Endothelial cell of umbilical vein (primary cell): ENCODE measurements at regions not wholly inside any gene's neighbourhood (a gene's known extent, or its start where the extent isn't known, plus 50 kb on each side); places are given as distances from the start of the nearest gene placed in this dataset.

Source experiments
- BruUV-seq: library from RNA; stranded (reverse); fragments of 400-500 nt; replicated peaks from 2 replicates; lab custom pipeline; 2021; lab: Mats Ljungman, UMichigan
- CTCF ChIA-PET: fragments of 300-600, 350-600 bp; sonication (Branson Sonifier 250); formaldehyde crosslinking; loops from one replicate; lab custom pipeline; 2021; ENCODE audit warnings: antibody characterized with exemption, inconsistent platforms; lab: Charles Lee
- POLR2A ChIA-PET: fragments of 300-600, 350-600 bp; sonication (Branson Sonifier 250); formaldehyde crosslinking; loops from one replicate; lab custom pipeline; 2021; ENCODE audit warnings: antibody characterized with exemption, inconsistent platforms; lab: Charles Lee
- DNase-seq: peaks from one replicate; pipeline ENCODE4 v3.0.0-alpha.2; 2011; ENCODE audit warnings: low read depth, low spot score
- FAIRE-seq: peaks from 2 replicates; lab custom pipeline; 2011; peaks lifted over from hg19 to GRCh38; lab: Jason Lieb, UNC
- H2AFZ ChIP-seq: 2 replicates; pipeline ENCODE4 v1.6.0; 2012; ENCODE audit warnings: low read depth, low read length, control low read depth, inconsistent platforms
- H3K27ac ChIP-seq: 2 replicates; pipeline ENCODE4 v1.5.1; 2011; ENCODE audit warnings: low read depth, mild to moderate bottlenecking, control low read depth, low read length, moderate library complexity; ENCODE audit not compliant: insufficient read depth
- H3K27me3 ChIP-seq, 2 experiments: 2 replicates each; pipeline versions ENCODE4 v1.6.0 to v1.6.1; 2011; ENCODE audit warnings: low read length in 2 of 2, mixed read lengths in 1 of 2; ENCODE audit not compliant: control insufficient read depth in 2 of 2, insufficient read depth in 2 of 2
- H3K36me3 ChIP-seq, 2 experiments: 2 replicates in 1 of 2; 3 replicates in 1 of 2; pipeline ENCODE4 v1.5.1; 2011; ENCODE audit warnings: low read length in 2 of 2, mild to moderate bottlenecking in 1 of 2, moderate library complexity in 1 of 2; ENCODE audit not compliant: control insufficient read depth in 2 of 2, insufficient read depth in 2 of 2; ENCODE audit errors: extremely low read depth in 1 of 2
- H3K4me1 ChIP-seq: 3 replicates; pipeline ENCODE4 v1.5.1; 2011; ENCODE audit warnings: mild to moderate bottlenecking, low read length; ENCODE audit not compliant: control insufficient read depth, insufficient read depth; ENCODE audit errors: extremely low read depth
- H3K4me2 ChIP-seq: 2 replicates; pipeline ENCODE4 v1.6.1; 2011; ENCODE audit warnings: low read length, control low read depth, mixed read lengths; ENCODE audit not compliant: insufficient read depth
- H3K4me3 ChIP-seq, 3 experiments: fragments of 200-600 bp in 1 of 3; sonication (generic), shearing (Covaris generic) in 1 of 3; replicated peaks in 1 of 3; 2 replicates each; pipeline ENCODE4 v1.5.1; 2011 to 2016; ENCODE audit warnings: control low read depth in 3 of 3, low read length in 3 of 3, mild to moderate bottlenecking in 2 of 3, inconsistent platforms in 1 of 3, low read depth in 1 of 3, moderate library complexity in 1 of 3; ENCODE audit not compliant: insufficient read depth in 1 of 3
- H3K79me2 ChIP-seq: 2 replicates; pipeline ENCODE4 v1.6.0; 2012; ENCODE audit warnings: low read length, inconsistent platforms; ENCODE audit not compliant: control insufficient read depth, insufficient read depth
- H3K9ac ChIP-seq: replicated peaks from 2 replicates; pipeline ENCODE3; 2011; ENCODE audit warnings: low read length, control low read depth; ENCODE audit not compliant: insufficient read depth; ENCODE audit errors: extremely low read depth
- H3K9me1 ChIP-seq: replicated peaks from 3 replicates; pipeline ENCODE4 v1.6.0; 2011; ENCODE audit warnings: mild to moderate bottlenecking, low read length; ENCODE audit not compliant: control insufficient read depth, insufficient read depth; ENCODE audit errors: extremely low read depth
- H3K9me3 ChIP-seq: replicated peaks from 2 replicates; pipeline ENCODE4 v1.5.1; 2012; ENCODE audit warnings: low read length, inconsistent platforms; ENCODE audit not compliant: control insufficient read depth, insufficient read depth
- H4K20me1 ChIP-seq: replicated peaks from 2 replicates; pipeline ENCODE3; 2011; ENCODE audit warnings: mild to moderate bottlenecking, low read length; ENCODE audit not compliant: control insufficient read depth, insufficient read depth; ENCODE audit errors: extremely low read depth
- CTCF ChIP-seq, 2 donors: IDR thresholded peaks; 1 replicate in 1 of 2; 2 replicates in 1 of 2; pipeline ENCODE4 v1.5.1; 2011; ENCODE audit warnings: low read length in 2 of 2, mild to moderate bottlenecking in 2 of 2, moderate library complexity in 2 of 2, control low read depth in 1 of 2, inconsistent platforms in 1 of 2, low read depth in 1 of 2; ENCODE audit not compliant: insufficient read depth in 1 of 2; ENCODE audit errors: extremely low read depth in 1 of 2
- EZH2 ChIP-seq: IDR thresholded peaks from 2 replicates; pipeline ENCODE4 v1.6.1; 2012; ENCODE audit warnings: borderline replicate concordance, low read depth, mild to moderate bottlenecking, moderate library complexity, low read length, inconsistent platforms; ENCODE audit not compliant: severe bottlenecking
- FOS ChIP-seq: IDR thresholded peaks from 2 replicates; pipeline ENCODE4 v1.6.1; 2011; ENCODE audit warnings: mild to moderate bottlenecking, low read length, moderate library complexity, borderline replicate concordance; ENCODE audit not compliant: insufficient read depth
- GATA2 ChIP-seq: IDR thresholded peaks from 2 replicates; pipeline ENCODE4 v1.7.0; 2011; ENCODE audit warnings: low read depth, mild to moderate bottlenecking, moderate library complexity, mixed read lengths, low read length; ENCODE audit not compliant: insufficient read length, insufficient read depth
- JUN ChIP-seq: IDR thresholded peaks from 2 replicates; pipeline ENCODE4 v1.6.1; 2011; ENCODE audit warnings: borderline replicate concordance, low read depth; ENCODE audit not compliant: insufficient read length, insufficient read depth
- POLR2AphosphoS5 ChIP-seq: IDR thresholded peaks from 2 replicates; pipeline ENCODE4 v1.6.1; 2012; ENCODE audit warnings: low read depth, mild to moderate bottlenecking, control low read depth, low read length, moderate library complexity; ENCODE audit not compliant: insufficient read depth
- dilution Hi-C: fragments of 300-500 bp; cut with MboI; formaldehyde crosslinking; loops from one replicate; pipeline ENCODE4 v1.15.0; 2019; ENCODE audit warnings: low sequenced_read_pairs; ENCODE audit not compliant: extremely low pct_ligation_motif_present
- intact Hi-C: fragments of 100-400 bp; cut with micrococcal nuclease; formaldehyde crosslinking; loops from one replicate; pipeline ENCODE4 v1.10.0; 2022

GRCh38 chr9:85112933-85113418 lies 443.4 kb downstream of the NTRK2 start:
- Histone ChIP-seq H3K9me3 (no peaks in the 10 kb centered on the region), H3K9me1 (no peaks in the 10 kb centered on the region), H3K27me3 (no peaks in the 10 kb centered on the region), H3K9ac (no peak overlapping the region), H3K36me3 (no peaks in the 10 kb centered on the region), H3K4me3 (no peak overlapping the region), H3K27ac (no peak overlapping the region), H2AFZ (no peak overlapping the region), H3K79me2 (no peaks in the 10 kb centered on the region), H3K4me1 (no peaks in the 10 kb centered on the region), H4K20me1 (no peaks in the 10 kb centered on the region), H3K4me2 (no peak overlapping the region)
- dilution Hi-C loops (no loop called here), intact Hi-C loops (no loop called here)
- no TSS peak for BruUV-seq
- FAIRE-seq (no peak), DNase-seq (no peak)
- ChIA-PET POLR2A (interaction anchor here (0.6 kb wide), 1 partner anchor 11 kb away, joined by 5 read pairs; no protein-coding TSS in a partner anchor), CTCF (no interaction called here)
- no peak for TF ChIP-seq GATA2
- no peak for TF ChIP-seq JUN
- TF ChIP-seq FOS: no peak
- no peak for TF ChIP-seq POLR2AphosphoS5

GRCh38 chr9:85112391-85112790 lies 442.9 kb downstream of the NTRK2 start:
- Histone ChIP-seq H3K4me3 (no peak overlapping the region), H3K27ac (no peak overlapping the region), H3K4me2 (no peak overlapping the region), H3K27me3 (no peaks in the 10 kb centered on the region), H2AFZ (no peak overlapping the region), H4K20me1 (no peaks in the 10 kb centered on the region), H3K9me3 (no peaks in the 10 kb centered on the region), H3K36me3 (no peaks in the 10 kb centered on the region), H3K79me2 (no peaks in the 10 kb centered on the region), H3K9ac (no peak overlapping the region), H3K9me1 (no peaks in the 10 kb centered on the region), H3K4me1 (no peaks in the 10 kb centered on the region)
- no peak for DNase-seq
- TF ChIP-seq EZH2 (no peak), CTCF (IDR thresholded peaks at IDR 0.05; ENCODE audit: extremely low read depth in 1 of 2, insufficient read depth in 1 of 2, low read depth in 1 of 2, low read length in 2 of 2) (no peak)
- no TSS peak for BruUV-seq
- ChIA-PET CTCF (interaction anchor here (0.7 kb wide), 1 partner anchor 498 kb away, joined by 3 read pairs; no protein-coding TSS in a partner anchor), POLR2A (no interaction called here)
- intact Hi-C loops (no loop called here), dilution Hi-C loops (no loop called here)
- FAIRE-seq: no peak
